ENCODE measurements at regions not wholly inside any gene's neighbourhood (a gene's known extent, or its start where the extent isn't known, plus 50 kb on each side); places are given as distances from the start of the nearest gene placed in this dataset.

DNA sequence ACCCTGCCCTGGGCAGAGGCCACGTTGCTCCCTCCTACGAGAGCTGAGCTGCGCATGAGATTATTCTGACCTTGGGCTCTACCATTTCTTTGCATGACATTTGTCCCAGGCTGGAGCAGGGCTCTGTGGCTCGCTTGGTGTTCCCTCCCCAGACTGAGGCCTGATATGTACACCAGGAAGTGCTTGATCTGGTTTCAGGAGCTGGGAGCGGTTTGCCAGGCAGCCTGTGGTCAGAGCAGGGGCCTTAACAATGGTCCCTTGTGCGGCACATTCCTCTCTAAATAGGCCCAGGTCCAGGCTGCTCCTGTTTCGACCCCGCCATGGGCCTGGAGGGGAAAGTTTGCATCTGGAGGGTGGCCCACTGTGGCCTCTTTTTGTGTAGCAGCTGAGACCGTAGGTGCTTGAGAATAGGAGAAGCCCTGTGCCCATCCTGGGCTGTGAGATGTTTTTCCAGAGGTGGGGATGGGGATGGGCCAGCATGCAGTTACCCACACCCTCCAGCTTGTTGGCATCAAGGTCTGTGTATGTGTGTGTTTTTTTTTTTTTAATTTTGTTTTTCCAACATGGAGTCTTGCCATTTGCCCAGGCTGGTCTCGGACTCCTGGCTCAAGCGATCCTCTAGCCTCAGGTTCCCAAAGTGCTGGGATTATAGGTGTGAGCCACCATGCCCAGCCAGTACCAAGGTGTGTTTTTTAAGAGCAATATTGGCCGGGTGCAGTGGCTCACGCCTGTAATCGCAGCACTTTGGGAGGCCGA lies 253.9 kb downstream of the SEC14L1 start:
- DNase-seq (ENCODE audit: low read depth), result no peak

DNA sequence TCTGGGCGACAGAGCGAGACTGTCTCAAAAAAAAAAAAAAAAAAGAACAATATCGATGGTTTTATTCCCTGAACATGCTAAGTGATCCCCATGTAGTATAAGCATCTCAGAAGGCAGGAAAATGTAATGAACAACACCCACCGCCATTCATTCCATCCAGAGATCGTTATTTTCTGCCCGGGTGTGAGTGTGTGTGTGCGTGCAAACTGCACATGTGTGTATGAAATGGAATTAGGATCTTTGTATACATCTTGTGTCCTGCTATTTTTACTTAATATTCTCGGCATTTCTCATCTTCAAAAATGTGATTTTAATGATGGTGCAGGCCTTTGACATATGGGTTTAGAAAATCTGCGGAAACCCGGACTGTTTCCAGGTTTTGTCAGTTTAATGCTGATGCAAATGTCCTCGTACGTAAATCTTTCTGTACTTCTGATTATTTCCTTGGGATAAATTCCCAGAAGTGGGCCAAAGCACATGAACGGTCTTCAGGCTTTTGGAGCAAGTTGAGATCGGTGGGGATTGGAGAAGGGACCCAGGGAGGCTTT lies 254.8 kb downstream of the SEC14L1 start:
- no peak for DNase-seq (ENCODE audit: low read depth)

DNA sequence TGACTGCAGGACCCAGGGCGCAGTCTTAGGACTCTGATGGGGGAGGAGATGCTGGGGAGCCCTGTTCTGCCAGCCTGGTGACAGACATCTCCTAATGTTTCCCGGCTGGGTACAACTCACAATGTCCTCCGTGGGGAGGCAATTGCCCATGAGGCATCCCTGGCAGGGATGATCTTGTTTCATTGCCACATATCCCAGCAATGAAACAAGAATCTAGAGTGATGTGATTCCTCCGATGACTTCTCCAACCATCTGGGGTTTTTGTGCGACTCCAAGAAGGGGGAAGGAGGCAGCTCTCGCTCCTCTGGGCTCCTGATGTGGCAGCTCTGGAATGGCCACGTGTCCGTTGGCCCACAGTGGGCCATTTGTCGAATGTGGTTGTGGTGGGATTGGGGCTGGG lies 255.8 kb downstream of the SEC14L1 start:
- no peak for DNase-seq (ENCODE audit: low read depth)

DNA sequence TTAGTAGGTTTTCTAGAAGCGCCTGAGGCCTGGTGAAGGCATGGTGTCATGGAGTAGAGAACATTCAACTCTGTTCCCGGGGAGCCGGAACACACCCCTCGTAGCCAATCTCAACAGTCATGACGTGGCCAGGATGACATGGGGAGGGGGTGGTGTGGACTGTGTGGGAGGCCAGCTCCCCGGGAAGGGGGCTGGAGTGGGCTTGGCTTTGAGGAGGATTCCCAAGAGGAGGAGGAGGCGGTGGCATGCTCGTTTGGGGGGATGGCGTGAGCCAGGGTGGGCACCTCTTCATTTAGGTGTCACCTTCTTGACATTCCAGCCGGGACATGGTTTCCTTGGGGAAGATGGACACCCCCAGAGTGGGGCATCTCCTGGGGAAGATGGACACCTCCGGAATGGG lies 257.5 kb downstream of the SEC14L1 start:
- DNase-seq (ENCODE audit: low read depth), result no peak

DNA sequence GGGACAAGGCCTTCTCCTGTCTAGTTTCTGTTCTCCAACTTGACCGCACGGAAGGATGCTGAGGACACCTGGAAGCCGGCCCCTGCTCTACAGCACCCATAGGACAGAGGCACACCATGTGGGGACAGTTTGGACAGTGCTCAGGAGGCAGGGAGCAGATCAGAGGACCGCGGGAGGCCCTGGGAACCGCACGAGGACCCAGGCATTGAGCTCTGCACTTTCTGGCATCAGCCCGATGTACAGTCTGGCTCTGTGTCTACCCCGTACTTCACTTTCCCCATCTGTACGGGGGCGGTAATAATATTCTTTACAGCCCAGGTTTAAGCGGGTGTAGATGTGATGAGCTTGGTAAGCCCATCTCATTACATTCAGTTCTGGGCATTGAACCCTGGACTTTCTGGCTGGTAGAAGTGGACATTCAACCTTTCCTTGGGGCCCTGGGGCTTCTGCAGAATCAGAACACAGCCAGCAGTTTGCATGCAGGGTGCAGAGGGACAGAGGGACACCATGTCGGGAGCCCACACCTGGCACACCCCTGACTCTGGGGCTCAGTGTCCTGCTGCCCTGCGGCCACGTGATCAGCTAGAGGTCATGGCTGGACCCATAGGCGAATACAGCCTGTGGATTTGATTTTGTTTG lies 258.7 kb downstream of the SEC14L1 start:
- no peak for DNase-seq (ENCODE audit: low read depth)

DNA sequence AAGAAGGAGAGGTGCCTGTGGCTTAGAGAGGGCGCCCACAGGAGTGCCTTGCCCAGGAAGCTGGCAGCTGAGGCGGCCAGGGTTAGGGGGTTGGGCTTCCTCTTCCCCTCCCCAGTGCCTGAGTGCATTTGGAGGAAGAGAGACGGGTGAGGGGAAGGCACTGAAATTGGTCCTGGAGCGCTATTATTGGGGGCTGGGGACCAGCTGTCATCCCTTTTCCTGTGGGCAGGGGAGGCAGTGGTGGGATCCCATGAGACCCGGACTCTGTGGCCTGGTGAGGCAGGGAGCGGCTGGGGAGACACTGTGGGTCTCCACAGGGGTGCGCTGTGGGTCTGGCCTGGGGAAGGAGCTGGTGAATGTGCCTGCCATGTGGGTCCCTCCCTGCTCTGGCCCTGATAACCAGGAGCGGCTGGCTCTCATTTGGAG lies 259.7 kb downstream of the SEC14L1 start:
- no peak for DNase-seq (ENCODE audit: low read depth)

DNA sequence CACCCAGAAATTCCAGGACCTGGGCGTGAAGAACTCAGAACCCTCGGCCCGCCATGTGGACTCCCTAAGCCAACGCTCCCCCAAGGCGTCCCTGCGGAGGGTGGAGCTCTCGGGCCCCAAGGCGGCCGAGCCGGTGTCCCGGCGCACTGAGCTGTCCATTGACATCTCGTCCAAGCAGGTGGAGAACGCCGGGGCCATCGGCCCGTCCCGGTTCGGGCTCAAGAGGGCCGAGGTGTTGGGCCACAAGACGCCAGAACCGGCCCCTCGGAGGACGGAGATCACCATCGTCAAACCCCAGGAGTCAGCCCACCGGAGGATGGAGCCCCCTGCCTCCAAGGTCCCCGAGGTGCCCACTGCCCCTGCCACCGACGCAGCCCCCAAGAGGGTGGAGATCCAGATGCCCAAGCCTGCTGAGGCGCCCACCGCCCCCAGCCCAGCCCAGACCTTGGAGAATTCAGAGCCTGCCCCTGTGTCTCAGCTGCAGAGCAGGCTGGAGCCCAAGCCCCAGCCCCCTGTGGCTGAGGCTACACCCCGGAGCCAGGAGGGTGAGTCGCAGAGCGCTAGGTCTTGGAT lies 261.5 kb downstream of the SEC14L1 start:
- DNase-seq (ENCODE audit: low read depth), result no peak

DNA sequence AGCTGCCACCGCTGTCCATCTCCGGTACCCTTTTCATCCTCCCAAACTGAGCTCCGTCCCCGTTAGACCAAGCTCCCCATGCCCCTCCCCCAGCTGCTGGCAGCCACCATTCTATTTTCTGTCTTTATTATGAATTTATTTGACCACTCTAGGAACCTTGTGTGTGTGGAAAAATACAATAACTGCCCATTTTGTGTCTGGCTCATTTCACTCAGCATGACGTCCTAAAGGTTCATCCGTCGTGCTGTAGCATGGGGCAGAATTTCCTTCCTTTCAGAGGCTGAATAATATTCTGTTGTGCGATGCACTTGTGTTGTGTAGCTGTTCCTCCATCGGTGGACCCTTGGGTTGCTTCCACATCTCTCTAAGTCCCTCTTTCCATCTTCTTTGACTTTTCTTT lies 263.1 kb downstream of the SEC14L1 start:
- DNase-seq (ENCODE audit: low read depth), result no peak

DNA sequence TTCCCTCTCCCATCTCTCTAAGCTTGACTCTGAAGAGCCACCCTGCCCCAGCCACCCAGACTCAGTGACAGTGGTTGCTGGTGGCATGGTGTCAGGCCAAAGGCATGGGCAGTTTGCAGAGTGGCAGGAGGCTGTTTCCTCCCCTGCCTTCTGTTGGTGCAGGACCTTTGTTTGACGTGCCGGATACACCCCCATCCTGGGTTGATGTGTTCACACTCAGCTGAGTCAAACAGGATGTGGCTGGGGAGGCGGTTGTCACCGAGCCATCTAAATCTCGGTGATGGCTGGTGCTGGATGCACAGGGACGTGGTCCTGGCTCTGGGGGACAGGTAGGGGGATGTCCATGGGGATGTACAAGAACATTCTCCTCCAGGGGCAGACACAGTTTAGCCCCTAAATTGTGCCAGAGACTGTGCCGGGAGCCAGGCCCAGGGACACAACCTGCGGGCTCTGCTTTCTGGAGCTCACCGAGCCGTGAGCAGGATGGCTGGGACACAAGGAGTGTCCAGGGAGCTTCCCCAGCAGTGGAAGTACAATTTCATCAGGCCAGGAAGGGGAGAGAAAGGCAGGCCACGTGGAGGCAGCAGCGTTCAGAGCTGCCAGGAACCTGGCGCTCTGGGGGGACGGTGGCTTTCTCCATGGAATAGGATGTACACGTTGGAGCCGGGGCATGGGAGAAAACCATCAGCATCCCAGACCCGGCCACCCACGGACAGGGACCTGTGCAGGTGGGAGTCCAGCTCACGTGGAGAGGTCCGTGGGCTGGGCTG lies 264.2 kb downstream of the SEC14L1 start:
- peak; percentile 67 for DNase-seq (ENCODE audit: low read depth)

DNA sequence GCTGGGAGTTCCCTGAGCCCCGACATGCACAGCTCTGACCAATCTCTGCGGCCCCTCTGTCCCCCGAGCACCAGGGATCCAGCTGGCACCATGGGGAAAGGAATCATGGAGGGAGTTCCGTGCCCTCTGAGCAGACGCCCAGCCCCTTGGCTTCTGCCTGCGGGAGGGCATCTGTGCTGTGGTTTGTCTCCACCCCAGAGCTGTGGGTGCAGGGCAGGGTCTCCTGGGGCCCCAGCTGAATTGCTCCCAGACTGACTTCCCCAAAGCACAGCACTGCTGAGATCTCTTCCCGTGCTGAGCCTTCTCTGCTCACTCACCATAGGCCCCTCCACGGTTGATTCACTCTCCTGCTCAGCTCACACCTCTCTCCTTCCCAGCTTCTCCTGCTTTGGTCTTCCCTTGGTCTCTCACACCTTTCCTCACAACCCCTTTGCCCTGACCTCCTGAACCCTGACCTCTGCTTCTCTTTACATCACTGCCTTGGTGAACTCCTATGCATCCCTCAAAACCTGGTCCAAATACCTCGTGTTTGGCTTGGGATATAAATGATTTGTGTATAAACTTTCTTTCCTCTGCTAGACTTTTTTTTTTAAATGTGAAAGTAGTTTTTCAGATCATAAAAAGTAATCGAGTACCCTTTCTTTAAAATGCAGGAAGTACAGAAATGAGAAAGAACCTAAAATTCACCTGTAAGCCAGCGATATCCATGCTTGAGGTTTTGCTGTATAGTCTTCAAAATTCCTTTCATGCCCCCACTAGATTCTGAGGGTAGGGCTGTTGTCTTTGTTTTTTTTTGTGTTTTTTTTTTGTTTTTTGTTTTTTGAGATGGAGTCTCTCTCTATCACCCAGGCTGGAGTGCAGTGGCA lies 265.3 kb downstream of the SEC14L1 start:
- DNase-seq (ENCODE audit: low read depth), result no peak

DNA sequence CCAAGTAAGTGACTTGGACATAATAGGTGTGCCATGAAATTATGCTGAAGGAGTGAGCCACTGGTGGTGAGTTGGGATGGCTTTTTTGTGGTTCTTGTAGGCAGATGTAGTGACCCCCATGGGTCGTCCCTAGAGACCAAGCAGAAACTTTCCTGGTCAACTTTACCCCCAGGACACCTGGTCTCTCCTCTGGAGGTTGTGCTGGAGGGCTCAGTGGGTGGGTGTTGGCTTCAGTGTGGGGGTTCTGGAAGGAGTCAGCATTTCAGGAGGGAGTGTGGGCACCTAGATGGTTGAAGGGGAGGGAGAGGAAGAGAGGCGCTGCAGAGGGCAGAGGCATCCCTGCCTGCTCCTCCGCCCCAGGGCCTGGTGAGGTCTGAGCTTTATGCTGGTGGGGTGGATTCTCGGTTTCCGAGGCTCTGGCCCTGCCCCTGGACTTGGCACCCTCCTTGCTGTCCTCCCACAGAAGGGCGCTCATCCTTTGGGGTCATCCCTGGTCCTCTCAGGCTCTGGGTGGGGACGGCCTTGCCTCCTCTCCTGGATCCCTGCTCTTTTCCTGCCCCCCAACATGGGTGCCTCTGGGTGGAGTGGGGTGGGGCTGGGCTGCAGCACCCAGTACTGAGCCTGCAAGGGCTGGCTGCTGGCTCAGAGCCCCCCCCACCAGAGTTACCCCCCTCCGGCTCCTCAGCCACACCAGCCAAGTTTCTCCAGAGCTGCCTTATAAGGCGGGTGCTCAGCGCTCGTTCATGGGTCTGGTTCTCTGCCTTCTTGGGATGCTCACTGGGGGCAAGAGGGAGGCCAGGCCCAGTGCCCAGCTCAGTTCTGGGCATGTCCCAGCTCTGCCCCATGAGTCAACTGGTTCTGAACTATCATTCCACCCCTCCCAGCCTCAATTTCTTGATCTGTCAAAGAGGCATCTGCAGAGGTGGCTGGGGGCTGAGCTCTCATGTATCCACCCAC lies 266.8 kb downstream of the SEC14L1 start:
- no peak for DNase-seq (ENCODE audit: low read depth)

DNA sequence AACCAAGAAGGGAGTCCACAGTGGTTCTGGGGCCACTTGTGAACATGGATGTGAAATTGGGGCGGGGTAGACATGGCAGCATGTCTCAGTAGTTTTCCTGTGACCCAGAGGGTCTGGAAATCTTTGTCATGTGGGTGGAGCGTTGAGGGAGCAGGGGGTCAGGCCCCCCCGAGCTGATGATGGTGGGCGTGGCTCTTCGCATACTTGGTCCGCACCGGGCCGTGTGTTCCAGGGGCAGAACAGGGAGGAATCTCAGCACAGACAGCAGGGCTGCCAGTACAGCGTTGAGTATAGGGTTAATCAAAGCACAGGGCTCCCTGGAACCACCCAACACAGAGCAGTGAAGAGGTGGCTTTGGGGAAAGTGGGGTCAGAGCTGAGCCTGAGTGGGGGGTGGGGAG lies 267.5 kb downstream of the SEC14L1 start:
- no peak for DNase-seq (ENCODE audit: low read depth)

DNA sequence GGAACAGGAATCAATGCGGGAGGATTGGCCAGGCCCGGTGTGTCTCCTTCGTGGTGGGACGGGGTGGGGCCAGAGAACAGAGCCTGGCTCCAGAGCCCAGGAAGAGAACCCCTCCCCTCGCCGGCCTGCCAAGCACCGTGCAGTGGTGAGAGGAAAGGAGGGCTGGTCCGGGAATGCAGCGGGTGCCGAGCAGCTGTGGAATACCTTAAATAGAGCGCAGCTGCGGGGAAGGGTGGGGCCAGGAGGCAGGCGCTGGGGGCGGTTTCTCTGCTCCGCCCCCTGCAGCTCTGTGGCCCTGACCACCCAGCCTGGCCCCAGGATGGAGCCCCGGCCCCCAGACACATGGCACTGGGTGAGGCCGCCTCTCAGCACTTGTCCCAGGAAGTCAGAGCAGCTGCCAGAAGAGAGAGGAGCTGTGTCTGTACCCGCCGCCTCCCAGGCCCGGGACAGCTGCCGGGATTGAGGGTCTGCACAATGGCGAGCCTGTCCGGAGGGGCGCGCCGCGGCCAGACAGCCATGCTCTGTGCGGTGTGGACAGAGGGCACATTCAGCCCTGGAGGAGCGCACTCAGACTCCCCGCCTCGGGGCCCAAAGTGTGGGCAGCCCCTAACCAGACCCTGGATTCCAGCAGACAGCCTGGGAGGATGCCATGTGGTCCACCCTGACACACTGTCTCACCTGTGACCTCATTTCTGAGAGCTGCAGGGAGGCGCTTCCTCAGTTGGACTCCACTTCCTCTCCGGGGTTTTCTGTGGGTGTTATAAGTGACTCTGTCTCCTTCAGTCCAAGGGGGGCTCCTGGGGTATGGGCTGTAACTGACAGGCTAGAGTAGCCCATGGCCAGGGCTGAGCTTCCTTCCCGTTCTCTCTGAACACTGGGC lies 268.8 kb downstream of the SEC14L1 start:
- DNase-seq (ENCODE audit: low read depth), result no peak

DNA sequence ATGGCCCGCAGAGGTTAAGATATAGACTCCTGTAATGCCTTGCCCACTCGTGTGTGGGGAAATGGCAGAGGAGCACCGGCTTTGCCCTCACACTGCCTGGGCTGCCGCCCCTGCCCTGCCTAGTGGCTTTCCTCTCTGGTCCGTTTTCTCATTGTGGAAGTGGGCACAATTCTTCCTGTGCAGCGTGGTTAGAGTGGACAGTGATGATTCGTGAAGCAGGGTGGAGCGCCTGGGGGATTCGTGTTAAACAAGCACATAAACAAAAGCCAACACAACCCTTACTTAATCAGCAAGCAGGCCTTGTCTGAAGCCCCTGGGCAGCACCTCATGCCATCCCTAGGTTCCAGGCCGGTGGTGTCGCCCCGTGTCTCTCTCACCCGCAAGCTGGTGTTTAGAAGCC lies 269.7 kb downstream of the SEC14L1 start:
- DNase-seq (ENCODE audit: low read depth), result no peak

DNA sequence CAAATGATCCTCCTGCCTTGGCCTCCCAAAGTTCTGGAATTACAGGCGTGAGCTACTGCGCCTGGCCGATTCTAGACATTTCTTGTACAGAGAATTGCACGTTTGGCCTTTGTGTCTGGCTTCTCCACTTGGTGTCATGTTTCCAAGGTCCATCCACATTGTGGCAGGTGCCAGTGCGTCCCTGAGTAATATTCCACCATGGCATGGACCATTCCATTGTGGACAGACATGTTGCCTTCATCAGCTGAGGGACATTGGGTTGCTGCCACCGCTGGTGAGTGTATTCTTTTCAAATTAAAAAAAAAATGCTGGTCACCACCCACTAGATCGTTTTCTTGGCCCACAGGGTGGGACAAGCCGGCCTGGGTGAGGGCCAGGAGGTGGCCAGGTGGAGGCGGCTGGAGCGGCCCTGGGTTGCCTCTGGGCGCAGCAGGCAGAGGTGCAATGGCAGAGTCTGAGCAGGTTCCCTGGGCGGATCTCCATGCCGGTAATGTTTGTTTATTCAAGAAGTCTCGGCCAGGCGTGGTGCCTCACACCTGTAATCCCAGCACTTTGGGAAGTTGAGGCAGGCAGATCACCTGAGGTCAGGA lies 274.1 kb downstream of the SEC14L1 start:
- no peak for DNase-seq (ENCODE audit: low read depth)

DNA sequence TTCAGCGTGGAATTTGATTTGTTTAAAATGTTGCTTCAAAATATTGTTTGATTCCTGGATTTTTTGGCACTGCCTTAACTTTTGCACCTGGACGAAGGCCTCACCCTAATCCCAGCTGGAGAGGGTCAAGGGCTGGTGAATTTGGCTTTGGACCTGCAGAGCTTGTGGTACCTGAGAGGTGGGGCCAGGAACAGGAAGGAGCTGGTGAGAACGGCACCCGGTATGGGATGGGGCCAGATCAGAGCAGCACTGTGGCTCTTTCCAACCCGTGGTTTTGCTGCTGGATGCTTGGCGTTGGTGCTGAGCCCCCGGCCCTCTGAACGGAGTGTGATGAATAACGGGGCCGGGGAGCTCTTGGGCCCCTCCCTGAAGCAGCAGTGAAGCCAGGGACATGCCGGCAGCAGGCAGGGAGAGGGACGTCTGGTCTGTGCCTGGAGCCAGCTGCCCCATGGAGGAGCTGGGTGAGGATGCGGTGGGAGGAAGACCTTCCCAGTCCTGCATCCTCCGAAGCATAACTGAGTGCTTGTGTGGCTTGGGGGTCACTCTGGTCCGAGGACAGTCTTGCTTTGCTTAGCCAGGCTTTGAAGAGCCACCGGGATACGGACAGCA lies 275.4 kb downstream of the SEC14L1 start:
- DNase-seq (ENCODE audit: low read depth), result no peak

DNA sequence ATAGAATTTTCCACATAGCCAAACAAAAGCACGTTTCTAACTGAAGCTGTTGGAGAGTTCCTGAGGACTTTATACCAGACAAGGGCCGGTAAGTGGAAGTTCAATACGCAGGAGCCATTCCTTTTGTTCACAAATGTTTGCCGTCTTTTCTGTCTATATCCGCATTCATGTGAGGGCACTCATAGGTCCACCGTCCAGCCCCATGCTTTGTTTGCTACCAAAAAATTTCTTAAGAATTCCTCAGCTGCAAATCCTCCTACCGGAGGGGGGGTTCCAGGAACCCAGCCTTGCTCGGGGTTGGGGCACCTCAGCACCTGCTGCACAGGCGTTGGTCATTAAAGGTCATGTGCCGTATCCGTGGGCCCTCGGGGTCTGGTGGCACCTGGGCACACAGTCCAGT lies 276.8 kb downstream of the SEC14L1 start:
- no peak for DNase-seq (ENCODE audit: low read depth)

DNA sequence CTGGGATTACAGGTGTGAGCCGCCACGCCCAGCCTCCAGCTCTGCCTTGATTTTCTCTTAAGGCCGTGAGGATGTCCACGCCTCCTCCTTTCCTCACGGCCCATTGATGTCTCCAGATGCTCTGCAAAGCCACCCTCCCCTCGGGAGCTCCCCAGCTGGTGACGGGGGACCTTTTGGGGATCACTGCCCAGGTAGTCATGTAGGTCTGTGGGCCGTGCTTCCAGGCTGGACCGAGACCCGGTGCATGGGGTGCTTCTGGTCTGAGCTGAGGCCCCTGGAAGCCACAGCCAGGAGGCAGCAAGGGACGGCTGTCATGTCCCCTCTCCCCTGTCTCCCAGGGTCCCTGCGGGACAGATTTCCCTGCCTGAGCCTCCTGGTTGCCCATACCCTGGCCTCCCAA lies 277.8 kb downstream of the SEC14L1 start:
- DNase-seq (ENCODE audit: low read depth), result no peak

DNA sequence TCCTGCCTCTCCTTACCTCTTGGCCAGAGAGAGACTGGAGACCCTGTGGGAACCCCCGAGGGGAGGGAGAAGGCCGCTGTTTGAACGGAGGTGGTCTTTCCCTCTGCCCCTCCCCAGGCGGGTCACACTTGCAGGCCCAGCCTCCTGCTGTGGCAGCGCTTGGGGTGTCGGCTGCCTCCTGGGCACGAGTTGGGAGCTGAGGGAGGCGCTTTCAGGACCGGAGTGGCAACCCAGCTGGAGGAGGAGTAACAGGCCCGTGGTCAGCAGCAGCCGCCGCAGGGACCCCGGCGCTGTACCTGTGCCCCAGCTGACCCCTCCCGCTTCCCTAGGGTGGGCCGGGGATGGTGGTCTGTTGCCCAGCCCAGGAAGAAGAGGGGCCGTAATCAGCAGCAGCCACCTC lies 278.3 kb downstream of the SEC14L1 start:
- no peak for DNase-seq (ENCODE audit: low read depth)

All from stromal cell of bone marrow (primary cell).